ENCODE measurements at regions not wholly inside any gene's neighbourhood (a gene's known extent, or its start where the extent isn't known, plus 50 kb on each side); places are given as distances from the start of the nearest gene placed in this dataset.

DNA sequence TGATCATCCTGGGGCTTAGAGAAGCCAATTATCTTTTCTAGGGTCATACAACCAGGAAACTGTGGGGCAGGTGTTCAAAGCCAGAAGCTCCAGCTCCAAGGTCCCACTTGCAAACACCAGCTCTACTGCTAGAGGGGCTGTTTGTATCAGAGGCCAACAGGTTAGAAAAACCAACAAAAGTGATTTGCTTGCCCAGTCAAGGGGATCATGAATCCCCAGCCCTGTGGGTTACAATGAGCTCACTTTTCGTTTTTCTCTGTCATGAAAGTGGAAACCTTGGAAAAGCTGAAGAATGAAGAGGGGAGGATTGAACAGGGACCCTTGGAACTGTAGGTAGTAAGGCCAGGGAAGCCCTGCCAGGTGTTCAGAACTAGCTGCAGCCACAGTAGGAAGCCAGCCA, 119.2 kb downstream of the SPP2 start:
- no peak overlapping the region for H3K4me2 ChIP-seq
- no peaks in the 10 kb centered on the region for H3K36me3 ChIP-seq (ENCODE audit: insufficient read depth)
- H3F3A ChIP-seq (replicated peaks; ENCODE audit: low read depth) = no peaks in the 10 kb centered on the region
- H3K79me2 ChIP-seq (replicated peaks; ENCODE audit: insufficient read depth) = no peaks in the 10 kb centered on the region
- no peak for TF ChIP-seq ZNF114 (CRISPR knock-in tag; IDR thresholded peaks at IDR 0.05)
- no peak for TF ChIP-seq STAT1 (IDR thresholded peaks at IDR 0.05; ENCODE audit: unreplicated experiment)
- TF ChIP-seq NANOG (IDR thresholded peaks at IDR 0.05; ENCODE audit: borderline replicate concordance) = no peak
- TF ChIP-seq, protein P1, sequence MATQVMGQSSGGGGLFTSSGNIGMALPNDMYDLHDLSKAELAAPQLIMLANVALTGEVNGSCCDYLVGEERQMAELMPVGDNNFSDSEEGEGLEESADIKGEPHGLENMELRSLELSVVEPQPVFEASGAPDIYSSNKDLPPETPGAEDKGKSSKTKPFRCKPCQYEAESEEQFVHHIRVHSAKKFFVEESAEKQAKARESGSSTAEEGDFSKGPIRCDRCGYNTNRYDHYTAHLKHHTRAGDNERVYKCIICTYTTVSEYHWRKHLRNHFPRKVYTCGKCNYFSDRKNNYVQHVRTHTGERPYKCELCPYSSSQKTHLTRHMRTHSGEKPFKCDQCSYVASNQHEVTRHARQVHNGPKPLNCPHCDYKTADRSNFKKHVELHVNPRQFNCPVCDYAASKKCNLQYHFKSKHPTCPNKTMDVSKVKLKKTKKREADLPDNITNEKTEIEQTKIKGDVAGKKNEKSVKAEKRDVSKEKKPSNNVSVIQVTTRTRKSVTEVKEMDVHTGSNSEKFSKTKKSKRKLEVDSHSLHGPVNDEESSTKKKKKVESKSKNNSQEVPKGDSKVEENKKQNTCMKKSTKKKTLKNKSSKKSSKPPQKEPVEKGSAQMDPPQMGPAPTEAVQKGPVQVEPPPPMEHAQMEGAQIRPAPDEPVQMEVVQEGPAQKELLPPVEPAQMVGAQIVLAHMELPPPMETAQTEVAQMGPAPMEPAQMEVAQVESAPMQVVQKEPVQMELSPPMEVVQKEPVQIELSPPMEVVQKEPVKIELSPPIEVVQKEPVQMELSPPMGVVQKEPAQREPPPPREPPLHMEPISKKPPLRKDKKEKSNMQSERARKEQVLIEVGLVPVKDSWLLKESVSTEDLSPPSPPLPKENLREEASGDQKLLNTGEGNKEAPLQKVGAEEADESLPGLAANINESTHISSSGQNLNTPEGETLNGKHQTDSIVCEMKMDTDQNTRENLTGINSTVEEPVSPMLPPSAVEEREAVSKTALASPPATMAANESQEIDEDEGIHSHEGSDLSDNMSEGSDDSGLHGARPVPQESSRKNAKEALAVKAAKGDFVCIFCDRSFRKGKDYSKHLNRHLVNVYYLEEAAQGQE (IDR thresholded peaks at IDR 0.05; ENCODE audit: unreplicated experiment) = no peak
- no peak for TF ChIP-seq JUNB (IDR thresholded peaks at IDR 0.05; ENCODE audit: unreplicated experiment)
- TF ChIP-seq, protein P2, sequence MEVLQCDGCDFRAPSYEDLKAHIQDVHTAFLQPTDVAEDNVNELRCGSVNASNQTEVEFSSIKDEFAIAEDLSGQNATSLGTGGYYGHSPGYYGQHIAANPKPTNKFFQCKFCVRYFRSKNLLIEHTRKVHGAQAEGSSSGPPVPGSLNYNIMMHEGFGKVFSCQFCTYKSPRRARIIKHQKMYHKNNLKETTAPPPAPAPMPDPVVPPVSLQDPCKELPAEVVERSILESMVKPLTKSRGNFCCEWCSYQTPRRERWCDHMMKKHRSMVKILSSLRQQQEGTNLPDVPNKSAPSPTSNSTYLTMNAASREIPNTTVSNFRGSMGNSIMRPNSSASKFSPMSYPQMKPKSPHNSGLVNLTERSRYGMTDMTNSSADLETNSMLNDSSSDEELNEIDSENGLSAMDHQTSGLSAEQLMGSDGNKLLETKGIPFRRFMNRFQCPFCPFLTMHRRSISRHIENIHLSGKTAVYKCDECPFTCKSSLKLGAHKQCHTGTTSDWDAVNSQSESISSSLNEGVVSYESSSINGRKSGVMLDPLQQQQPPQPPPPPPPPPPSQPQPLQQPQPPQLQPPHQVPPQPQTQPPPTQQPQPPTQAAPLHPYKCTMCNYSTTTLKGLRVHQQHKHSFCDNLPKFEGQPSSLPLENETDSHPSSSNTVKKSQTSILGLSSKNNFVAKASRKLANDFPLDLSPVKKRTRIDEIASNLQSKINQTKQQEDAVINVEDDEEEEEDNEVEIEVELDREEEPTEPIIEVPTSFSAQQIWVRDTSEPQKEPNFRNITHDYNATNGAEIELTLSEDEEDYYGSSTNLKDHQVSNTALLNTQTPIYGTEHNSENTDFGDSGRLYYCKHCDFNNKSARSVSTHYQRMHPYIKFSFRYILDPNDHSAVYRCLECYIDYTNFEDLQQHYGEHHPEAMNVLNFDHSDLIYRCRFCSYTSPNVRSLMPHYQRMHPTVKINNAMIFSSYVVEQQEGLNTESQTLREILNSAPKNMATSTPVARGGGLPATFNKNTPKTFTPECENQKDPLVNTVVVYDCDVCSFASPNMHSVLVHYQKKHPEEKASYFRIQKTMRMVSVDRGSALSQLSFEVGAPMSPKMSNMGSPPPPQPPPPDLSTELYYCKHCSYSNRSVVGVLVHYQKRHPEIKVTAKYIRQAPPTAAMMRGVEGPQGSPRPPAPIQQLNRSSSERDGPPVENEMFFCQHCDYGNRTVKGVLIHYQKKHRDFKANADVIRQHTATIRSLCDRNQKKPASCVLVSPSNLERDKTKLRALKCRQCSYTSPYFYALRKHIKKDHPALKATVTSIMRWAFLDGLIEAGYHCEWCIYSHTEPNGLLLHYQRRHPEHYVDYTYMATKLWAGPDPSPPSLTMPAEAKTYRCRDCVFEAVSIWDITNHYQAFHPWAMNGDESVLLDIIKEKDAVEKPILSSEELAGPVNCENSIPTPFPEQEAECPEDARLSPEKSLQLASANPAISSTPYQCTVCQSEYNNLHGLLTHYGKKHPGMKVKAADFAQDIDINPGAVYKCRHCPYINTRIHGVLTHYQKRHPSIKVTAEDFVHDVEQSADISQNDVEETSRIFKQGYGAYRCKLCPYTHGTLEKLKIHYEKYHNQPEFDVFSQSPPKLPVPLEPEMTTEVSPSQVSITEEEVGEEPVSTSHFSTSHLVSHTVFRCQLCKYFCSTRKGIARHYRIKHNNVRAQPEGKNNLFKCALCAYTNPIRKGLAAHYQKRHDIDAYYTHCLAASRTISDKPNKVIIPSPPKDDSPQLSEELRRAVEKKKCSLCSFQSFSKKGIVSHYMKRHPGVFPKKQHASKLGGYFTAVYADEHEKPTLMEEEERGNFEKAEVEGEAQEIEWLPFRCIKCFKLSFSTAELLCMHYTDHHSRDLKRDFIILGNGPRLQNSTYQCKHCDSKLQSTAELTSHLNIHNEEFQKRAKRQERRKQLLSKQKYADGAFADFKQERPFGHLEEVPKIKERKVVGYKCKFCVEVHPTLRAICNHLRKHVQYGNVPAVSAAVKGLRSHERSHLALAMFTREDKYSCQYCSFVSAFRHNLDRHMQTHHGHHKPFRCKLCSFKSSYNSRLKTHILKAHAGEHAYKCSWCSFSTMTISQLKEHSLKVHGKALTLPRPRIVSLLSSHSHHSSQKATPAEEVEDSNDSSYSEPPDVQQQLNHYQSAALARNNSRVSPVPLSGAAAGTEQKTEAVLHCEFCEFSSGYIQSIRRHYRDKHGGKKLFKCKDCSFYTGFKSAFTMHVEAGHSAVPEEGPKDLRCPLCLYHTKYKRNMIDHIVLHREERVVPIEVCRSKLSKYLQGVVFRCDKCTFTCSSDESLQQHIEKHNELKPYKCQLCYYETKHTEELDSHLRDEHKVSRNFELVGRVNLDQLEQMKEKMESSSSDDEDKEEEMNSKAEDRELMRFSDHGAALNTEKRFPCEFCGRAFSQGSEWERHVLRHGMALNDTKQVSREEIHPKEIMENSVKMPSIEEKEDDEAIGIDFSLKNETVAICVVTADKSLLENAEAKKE (CRISPR knock-in tag; IDR thresholded peaks at IDR 0.05) = no peak
- TF ChIP-seq EZH2 (IDR thresholded peaks at IDR 0.05; ENCODE audit: low read depth, unreplicated experiment) = no peak
- TF ChIP-seq ZNF331 (CRISPR knock-in tag; IDR thresholded peaks at IDR 0.05; ENCODE audit: low read depth) = no peak
- no peak for TF ChIP-seq EZH2phosphoT487 (IDR thresholded peaks at IDR 0.05; ENCODE audit: unreplicated experiment)
- TF ChIP-seq ETS1 (IDR thresholded peaks at IDR 0.05) = no peak
- no peak for TF ChIP-seq CREB1 (CRISPR knock-in tag; IDR thresholded peaks at IDR 0.05; ENCODE audit: low read depth)
- no peak for TF ChIP-seq POLR2AphosphoS5 (IDR thresholded peaks at IDR 0.05; ENCODE audit: low read depth)
- TF ChIP-seq, protein P3, sequence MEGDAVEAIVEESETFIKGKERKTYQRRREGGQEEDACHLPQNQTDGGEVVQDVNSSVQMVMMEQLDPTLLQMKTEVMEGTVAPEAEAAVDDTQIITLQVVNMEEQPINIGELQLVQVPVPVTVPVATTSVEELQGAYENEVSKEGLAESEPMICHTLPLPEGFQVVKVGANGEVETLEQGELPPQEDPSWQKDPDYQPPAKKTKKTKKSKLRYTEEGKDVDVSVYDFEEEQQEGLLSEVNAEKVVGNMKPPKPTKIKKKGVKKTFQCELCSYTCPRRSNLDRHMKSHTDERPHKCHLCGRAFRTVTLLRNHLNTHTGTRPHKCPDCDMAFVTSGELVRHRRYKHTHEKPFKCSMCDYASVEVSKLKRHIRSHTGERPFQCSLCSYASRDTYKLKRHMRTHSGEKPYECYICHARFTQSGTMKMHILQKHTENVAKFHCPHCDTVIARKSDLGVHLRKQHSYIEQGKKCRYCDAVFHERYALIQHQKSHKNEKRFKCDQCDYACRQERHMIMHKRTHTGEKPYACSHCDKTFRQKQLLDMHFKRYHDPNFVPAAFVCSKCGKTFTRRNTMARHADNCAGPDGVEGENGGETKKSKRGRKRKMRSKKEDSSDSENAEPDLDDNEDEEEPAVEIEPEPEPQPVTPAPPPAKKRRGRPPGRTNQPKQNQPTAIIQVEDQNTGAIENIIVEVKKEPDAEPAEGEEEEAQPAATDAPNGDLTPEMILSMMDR (conservative IDR thresholded peaks at IDR 0.05; ENCODE audit: low read depth in 2 of 2) = no peak
- peaks cover 18% of the 10 kb centered on the region for H3K4me1 ChIP-seq (ENCODE audit: insufficient read depth)
- no peak overlapping the region for H3K4me3 Mint-ChIP-seq
- no peak overlapping the region for H3K27ac ChIP-seq (ENCODE audit: low read depth)
- 0 out of 2 replicates have a peak, but pooled peaks cover 3% of the 10 kb centered on the region for H3K9me2 ChIP-seq (ENCODE audit: insufficient read depth)
- DNase-seq (ENCODE audit: low spot score) (no peak), ATAC-seq (no peak)
- no peaks in the 10 kb centered on the region for H4K20me1 ChIP-seq (replicated peaks; ENCODE audit: insufficient read depth)
- H2AFZ ChIP-seq = no peak overlapping the region
- H3K4me1 Mint-ChIP-seq = peaks cover 23% of the 10 kb centered on the region
- H3K27ac Mint-ChIP-seq = no peak overlapping the region
- no peaks in the 10 kb centered on the region for H3K36me3 Mint-ChIP-seq (ENCODE audit: low read depth)
- no peak overlapping the region for H3K4me3 ChIP-seq
- no peaks in the 10 kb centered on the region for H3K27me3 ChIP-seq (ENCODE audit: insufficient read depth)
- peaks cover 1% of the 10 kb centered on the region for H3K27me3 Mint-ChIP-seq (ENCODE audit: insufficient read depth, low read depth, poor library complexity)
- no peaks in the 10 kb centered on the region for H3K9me3 Mint-ChIP-seq
